B cell (primary cell): ENCODE measurements at regions not wholly inside any gene's neighbourhood (a gene's known extent, or its start where the extent isn't known, plus 50 kb on each side); places are given as distances from the start of the nearest gene placed in this dataset.

Experiments used
- ATAC-seq: fragments of 200-7000 bp; cut with Tn5 transposase; one replicate; pipeline ENCODE4 v1.10.0; 2021; ENCODE audit warnings: low read depth, mild to moderate bottlenecking, moderate number of reproducible peaks, moderate library complexity
- CTCF ChIA-PET: fragments of 350-600 bp; sonication (Branson Sonifier 250); formaldehyde crosslinking; loops from one replicate; lab custom pipeline; 2021; ENCODE audit warnings: antibody characterized with exemption, inconsistent platforms; lab: Charles Lee
- POLR2A ChIA-PET: fragments of 350-600 bp; sonication (Branson Sonifier 250); formaldehyde crosslinking; loops from one replicate; lab custom pipeline; 2021; ENCODE audit warnings: antibody characterized with exemption; lab: Charles Lee
- DNase-seq: peaks from one replicate; pipeline ENCODE4 v3.0.0; 2013
- H2AFZ ChIP-seq: 2 replicates; pipeline ENCODE4 v1.6.1; 2012; ENCODE audit warnings: mild to moderate bottlenecking, low read depth, low read length; ENCODE audit not compliant: insufficient read depth, poor library complexity, severe bottlenecking
- H3K27ac ChIP-seq, 2 donors: 1 replicate in 1 of 2; 2 replicates in 1 of 2; pipeline ENCODE4 v1.5.1; 2012 to 2013; ENCODE audit warnings: low read length in 2 of 2, mild to moderate bottlenecking in 2 of 2, moderate library complexity in 1 of 2
- H3K27me3 ChIP-seq, 4 experiments: fragments of 200-600 bp in 1 of 4; sonication (generic) in 1 of 4; replicated peaks in 1 of 4; 1 replicate in 2 of 4; 2 replicates in 2 of 4; pipeline versions ENCODE4 v1.6.1 to v1.7.0; 2013 to 2016; ENCODE audit warnings: low read length in 3 of 4, mild to moderate bottlenecking in 2 of 4, mixed read lengths in 1 of 4, moderate library complexity in 1 of 4; ENCODE audit not compliant: insufficient read depth in 4 of 4, control insufficient read depth in 3 of 4; ENCODE audit errors: control extremely low read depth in 1 of 4
- H3K36me3 ChIP-seq, 2 experiments: replicated peaks in 1 of 2; 1 replicate in 1 of 2; 2 replicates in 1 of 2; pipeline versions ENCODE4 v1.6.1 to v1.7.1; 2013; ENCODE audit warnings: low read length in 1 of 2; ENCODE audit not compliant: insufficient read depth in 2 of 2, control insufficient read depth in 1 of 2; ENCODE audit errors: control extremely low read depth in 1 of 2, extremely low read depth in 1 of 2
- H3K4me1 ChIP-seq, 2 donors: fragments of 200-600 bp in 1 of 2; sonication (generic) in 1 of 2; 1 replicate in 1 of 2; 2 replicates in 1 of 2; pipeline versions ENCODE4 v1.5.1 to v1.6.1; 2013 to 2017; ENCODE audit warnings: low read length in 2 of 2; ENCODE audit not compliant: control insufficient read depth in 2 of 2, insufficient read depth in 2 of 2
- H3K4me2 ChIP-seq: replicated peaks from 2 replicates; pipeline ENCODE3; 2012; ENCODE audit warnings: mild to moderate bottlenecking, low read depth, low read length; ENCODE audit not compliant: poor library complexity, severe bottlenecking
- H3K4me3 ChIP-seq, 5 experiments: fragments of 200-600 bp in 1 of 5; sonication (generic) in 1 of 5; 1 replicate in 3 of 5; 2 replicates in 2 of 5; pipeline versions ENCODE4 v1.5.1 to v1.7.0; 2011 to 2016; ENCODE audit warnings: low read length in 4 of 5, mild to moderate bottlenecking in 4 of 5, low read depth in 2 of 5, control low read depth in 1 of 5, moderate library complexity in 1 of 5; ENCODE audit not compliant: insufficient read depth in 1 of 5; ENCODE audit errors: control extremely low read depth in 1 of 5, extremely low read depth in 1 of 5
- H3K79me2 ChIP-seq: fragments of 200-600 bp; sonication (generic); one replicate; pipeline ENCODE4 v1.6.0; 2016; ENCODE audit warnings: low read length; ENCODE audit not compliant: control insufficient read depth, insufficient read depth
- H3K9ac ChIP-seq: fragments of 200-600 bp; sonication (generic); 2 replicates; pipeline ENCODE4 v1.6.1; 2017; ENCODE audit warnings: mild to moderate bottlenecking, low read length, moderate library complexity
- H3K9me3 ChIP-seq, 3 donors: one replicate each; pipeline versions ENCODE4 v1.6.1 to v1.7.1; 2013; ENCODE audit warnings: low read length in 2 of 3; ENCODE audit not compliant: control insufficient read depth in 2 of 3, insufficient read depth in 1 of 3; ENCODE audit errors: control extremely low read depth in 1 of 3
- H4K20me1 ChIP-seq: 2 replicates; pipeline ENCODE4 v1.6.0; 2012; ENCODE audit warnings: mild to moderate bottlenecking, low read length; ENCODE audit not compliant: insufficient read depth, control insufficient read depth, poor library complexity, severe bottlenecking
- H3K27ac Mint-ChIP-seq: one replicate; pipeline ENCODE4 v1.8.0; 2021; ENCODE audit warnings: mixed read lengths
- H3K27me3 Mint-ChIP-seq: one replicate; pipeline ENCODE4 v1.8.0; 2021; ENCODE audit warnings: mixed read lengths
- H3K4me1 Mint-ChIP-seq: one replicate; pipeline ENCODE4 v1.8.0; 2021; ENCODE audit warnings: mixed read lengths
- H3K4me3 Mint-ChIP-seq: one replicate; pipeline ENCODE4 v1.8.0; 2021; ENCODE audit warnings: mixed read lengths
- H3K9me3 Mint-ChIP-seq: one replicate; pipeline ENCODE4 v1.8.0; 2022; ENCODE audit warnings: mixed read lengths; ENCODE audit not compliant: insufficient read depth
- EZH2 ChIP-seq: IDR thresholded peaks from 2 replicates; pipeline ENCODE4 v1.6.1; 2012; ENCODE audit warnings: borderline replicate concordance, low read depth, mild to moderate bottlenecking, moderate library complexity, low read length; ENCODE audit not compliant: insufficient read depth, poor library complexity, severe bottlenecking
- WGBS: methylation state at CpG from one replicate; pipeline ENCODE4 v1.1.5; 2013; ENCODE audit warnings: missing lambda C conversion rate; ENCODE audit not compliant: insufficient coverage; 5-methylcytosine and 5-hydroxymethylcytosine counted together
- intact Hi-C: fragments of 100-400 bp; cut with micrococcal nuclease; formaldehyde crosslinking; loops from one replicate; pipeline ENCODE4 v1.10.0; 2022
- TF ChIP-seq, protein P1 (sequence below): fragments of 200-600 bp; IDR thresholded peaks from one replicate; pipeline ENCODE4 v1.8.0; 2022; ENCODE audit warnings: antibody characterized with exemption, mild to moderate bottlenecking

DNA sequence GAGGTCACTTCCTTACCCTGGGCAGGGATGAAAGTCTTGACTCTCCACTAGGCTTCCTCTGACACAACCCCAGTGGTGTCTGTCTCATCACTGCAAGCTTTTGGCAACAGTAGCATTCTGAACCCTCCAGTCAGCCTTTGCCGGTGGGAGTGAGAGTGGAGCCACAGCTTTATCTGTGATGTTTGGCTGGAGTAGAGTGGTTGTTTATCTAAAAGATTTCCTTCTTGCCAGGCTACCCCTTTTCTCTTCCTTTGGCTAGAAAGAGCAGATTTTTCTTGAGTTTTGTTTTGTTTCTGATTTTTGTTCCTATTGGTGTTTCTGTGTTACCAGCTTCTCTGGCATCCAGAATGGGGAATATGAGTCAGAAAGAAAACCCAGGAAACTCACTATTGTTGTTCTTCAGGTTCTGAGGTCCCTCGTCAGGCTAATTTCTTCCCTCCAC is 98.9 kb upstream of the KIF5B start:
- Histone ChIP-seq H3K9me3 (peaks cover 5 to 11% (median 6%) of the 10 kb centered on the region in 3 donors), H4K20me1 (no peaks in the 10 kb centered on the region), H3K9ac (no peak overlapping the region), H3K27me3 (no peaks in the 10 kb centered on the region), H3K36me3 (no peaks in the 10 kb centered on the region), H3K79me2 (no peaks in the 10 kb centered on the region), H2AFZ (no peak overlapping the region), H3K4me3 (no peak overlapping the region), H3K27ac (no peak overlapping the region), H3K4me2 (no peak overlapping the region), H3K4me1 (no peaks in the 10 kb centered on the region)
- peaks cover 8% of the 10 kb centered on the region for H3K27me3 Mint-ChIP-seq
- intact Hi-C loops, result no loop called here
- no peaks in the 10 kb centered on the region for H3K4me1 Mint-ChIP-seq
- H3K4me3 Mint-ChIP-seq, result no peak overlapping the region
- WGBS, result no CpG with 5 or more reads among the region's 2 CpGs
- CTCF ChIA-PET, result no interaction called here
- TF ChIP-seq, protein P1, sequence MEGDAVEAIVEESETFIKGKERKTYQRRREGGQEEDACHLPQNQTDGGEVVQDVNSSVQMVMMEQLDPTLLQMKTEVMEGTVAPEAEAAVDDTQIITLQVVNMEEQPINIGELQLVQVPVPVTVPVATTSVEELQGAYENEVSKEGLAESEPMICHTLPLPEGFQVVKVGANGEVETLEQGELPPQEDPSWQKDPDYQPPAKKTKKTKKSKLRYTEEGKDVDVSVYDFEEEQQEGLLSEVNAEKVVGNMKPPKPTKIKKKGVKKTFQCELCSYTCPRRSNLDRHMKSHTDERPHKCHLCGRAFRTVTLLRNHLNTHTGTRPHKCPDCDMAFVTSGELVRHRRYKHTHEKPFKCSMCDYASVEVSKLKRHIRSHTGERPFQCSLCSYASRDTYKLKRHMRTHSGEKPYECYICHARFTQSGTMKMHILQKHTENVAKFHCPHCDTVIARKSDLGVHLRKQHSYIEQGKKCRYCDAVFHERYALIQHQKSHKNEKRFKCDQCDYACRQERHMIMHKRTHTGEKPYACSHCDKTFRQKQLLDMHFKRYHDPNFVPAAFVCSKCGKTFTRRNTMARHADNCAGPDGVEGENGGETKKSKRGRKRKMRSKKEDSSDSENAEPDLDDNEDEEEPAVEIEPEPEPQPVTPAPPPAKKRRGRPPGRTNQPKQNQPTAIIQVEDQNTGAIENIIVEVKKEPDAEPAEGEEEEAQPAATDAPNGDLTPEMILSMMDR, result no peak
- TF ChIP-seq EZH2, result no peak
- H3K9me3 Mint-ChIP-seq, result peaks cover 4% of the 10 kb centered on the region
- no peak for DNase-seq
- POLR2A ChIA-PET, result no interaction called here
- ATAC-seq, result no peak
- no peak overlapping the region for H3K27ac Mint-ChIP-seq

DNA sequence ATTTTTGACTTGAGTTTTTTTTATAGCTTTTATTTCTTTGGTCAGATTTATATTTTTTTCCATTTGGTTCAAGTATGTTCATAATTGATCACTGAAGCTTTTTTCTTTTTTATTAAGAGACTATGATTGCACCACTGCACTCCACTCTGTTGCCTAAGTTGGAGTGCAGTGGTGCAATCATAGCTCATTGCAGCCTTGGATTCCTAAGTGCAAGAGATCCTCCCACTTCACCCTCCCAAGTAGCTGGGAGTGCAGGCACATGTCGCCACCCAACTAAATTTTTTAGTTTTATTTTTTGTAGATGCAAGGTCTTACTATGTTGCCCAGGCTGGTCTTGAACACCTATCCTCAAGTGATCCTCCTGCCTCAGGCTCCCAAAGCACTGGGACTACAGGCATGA is 97.7 kb upstream of the KIF5B start:
- Mint-ChIP-seq H3K4me1 (no peaks in the 10 kb centered on the region), H3K4me3 (no peak overlapping the region), H3K27ac (no peak overlapping the region), H3K27me3 (peaks cover 11% of the 10 kb centered on the region), H3K9me3 (peaks cover 4% of the 10 kb centered on the region)
- no peaks in the 10 kb centered on the region for H3K4me1 ChIP-seq
- no peaks in the 10 kb centered on the region for H3K27me3 ChIP-seq
- H3K4me3 ChIP-seq, result no peak overlapping the region
- no CpG with 5 or more reads among the region's 1 CpG for WGBS
- ChIA-PET POLR2A (no interaction called here), CTCF (no interaction called here)
- no peak for TF ChIP-seq EZH2
- TF ChIP-seq, protein P1, result no peak
- no peaks in the 10 kb centered on the region for H3K36me3 ChIP-seq
- H3K4me2 ChIP-seq, result no peak overlapping the region
- ATAC-seq (no peak), DNase-seq (no peak)
- no peak overlapping the region for H3K9ac ChIP-seq
- H2AFZ ChIP-seq, result no peak overlapping the region
- intact Hi-C loops, result no loop called here
- H3K27ac ChIP-seq, result no peak overlapping the region
- H3K79me2 ChIP-seq, result no peaks in the 10 kb centered on the region
- H4K20me1 ChIP-seq, result no peaks in the 10 kb centered on the region
- peaks cover 5 to 11% (median 6%) of the 10 kb centered on the region in 3 donors for H3K9me3 ChIP-seq
